Eye (tissue), 1 donor: ENCODE measurements at regions not wholly inside any gene's neighbourhood (a gene's known extent, or its start where the extent isn't known, plus 50 kb on each side); places are given as distances from the start of the nearest gene placed in this dataset.
"Not testable (repeated sequence)": the region's sequence is repeated elsewhere in the genome, so short reads cannot be mapped to it uniquely, and the experiment has no call there.

Experiments used
- DNase-seq: peaks from one replicate; pipeline ENCODE4 v3.0.0-alpha.2; 2015

GRCh38 chr5:75002271-75002670, 50.1 kb downstream of the GCNT4 start:
- DNase-seq = no peak

GRCh38 chr5:74995926-74996325, 56.4 kb downstream of the GCNT4 start:
- peak; percentile 5 for DNase-seq

GRCh38 chr5:74994826-74995225, 57.5 kb downstream of the GCNT4 start:
- DNase-seq = no peak

- DNase-seq = no peak
Observed at GRCh38 chr5:74993743-74994142, 58.6 kb downstream of the GCNT4 start.

GRCh38 chr5:74992791-74993190, 59.6 kb downstream of the GCNT4 start:
- DNase-seq = no peak

GRCh38 chr5:74991522-74991921, 60.8 kb downstream of the GCNT4 start:
- no peak for DNase-seq

- DNase-seq = no peak
Observed at GRCh38 chr5:74990194-74990593, 62.2 kb downstream of the GCNT4 start.

GRCh38 chr5:74988273-74988983, 63.9 kb downstream of the GCNT4 start:
- DNase-seq = no peak

- DNase-seq = no peak
Observed at GRCh38 chr5:74978345-74978744, 74.0 kb downstream of the GCNT4 start.

- no peak for DNase-seq
Observed at GRCh38 chr5:74977471-74977870, 74.9 kb downstream of the GCNT4 start.

GRCh38 chr5:74976651-74977050, 75.7 kb downstream of the GCNT4 start:
- DNase-seq = no peak

GRCh38 chr5:74975582-74975981, 76.8 kb downstream of the GCNT4 start:
- DNase-seq = no peak

GRCh38 chr5:74974451-74975091, 77.8 kb downstream of the GCNT4 start:
- no peak for DNase-seq

GRCh38 chr5:74973694-74974093, 78.7 kb downstream of the GCNT4 start:
- no peak for DNase-seq

- no peak for DNase-seq
Observed at GRCh38 chr5:74971947-74972460, 80.4 kb downstream of the GCNT4 start.

- DNase-seq = not testable (repeated sequence)
Observed at GRCh38 chr5:74970891-74971290, 81.5 kb downstream of the GCNT4 start.

GRCh38 chr5:74969726-74970125, 82.6 kb downstream of the GCNT4 start:
- DNase-seq = no peak

- DNase-seq = no peak
Observed at GRCh38 chr5:74966141-74967026, 86.0 kb downstream of the GCNT4 start.

GRCh38 chr5:74963407-74963806, 89.0 kb downstream of the GCNT4 start:
- DNase-seq = no peak

- DNase-seq = no peak
Observed at GRCh38 chr5:74957906-74958305, 91.7 kb upstream of the FAM169A start.

- DNase-seq = no peak
Observed at GRCh38 chr5:74957029-74957784, 91.0 kb upstream of the FAM169A start.

- DNase-seq = no peak
Observed at GRCh38 chr5:74956278-74956677, 90.1 kb upstream of the FAM169A start.

GRCh38 chr5:74954919-74955318, 88.7 kb upstream of the FAM169A start:
- DNase-seq = no peak
